Activated CD4-positive, alpha-beta T cell treated with anti-CD3 and anti-CD28 coated beads, Interleukin-2, amount 10 ng/mL, durations not matched to agents 24 days and 14 days (primary cell): ENCODE measurements at regions not wholly inside any gene's neighbourhood (a gene's known extent, or its start where the extent isn't known, plus 50 kb on each side); places are given as distances from the start of the nearest gene placed in this dataset.
"Not testable (repeated sequence)": the region's sequence is repeated elsewhere in the genome, so short reads cannot be mapped to it uniquely, and the experiment has no call there.

Source experiments
- DNase-seq: peaks from one replicate; pipeline ENCODE4 v3.0.0; 2022
- H3K27ac Mint-ChIP-seq: one replicate; pipeline ENCODE4 v1.8.0; 2022; ENCODE audit warnings: mild to moderate bottlenecking, mixed read lengths
- H3K27me3 Mint-ChIP-seq: one replicate; pipeline ENCODE4 v1.8.0; 2022; ENCODE audit warnings: mixed read lengths
- H3K36me3 Mint-ChIP-seq: one replicate; pipeline ENCODE4 v1.8.0; 2022; ENCODE audit warnings: low read depth, mild to moderate bottlenecking, mixed read lengths
- H3K4me1 Mint-ChIP-seq: one replicate; pipeline ENCODE4 v1.8.0; 2021; ENCODE audit warnings: mixed read lengths
- H3K4me3 Mint-ChIP-seq: one replicate; pipeline ENCODE4 v1.8.0; 2022; ENCODE audit warnings: mild to moderate bottlenecking, moderate library complexity, mixed read lengths
- H3K9me3 Mint-ChIP-seq: one replicate; pipeline ENCODE4 v1.8.0; 2021; ENCODE audit warnings: mixed read lengths
- intact Hi-C: fragments of 100-400 bp; cut with micrococcal nuclease; formaldehyde crosslinking; loops from one replicate; pipeline ENCODE4 v1.15.1; 2023

DNA sequence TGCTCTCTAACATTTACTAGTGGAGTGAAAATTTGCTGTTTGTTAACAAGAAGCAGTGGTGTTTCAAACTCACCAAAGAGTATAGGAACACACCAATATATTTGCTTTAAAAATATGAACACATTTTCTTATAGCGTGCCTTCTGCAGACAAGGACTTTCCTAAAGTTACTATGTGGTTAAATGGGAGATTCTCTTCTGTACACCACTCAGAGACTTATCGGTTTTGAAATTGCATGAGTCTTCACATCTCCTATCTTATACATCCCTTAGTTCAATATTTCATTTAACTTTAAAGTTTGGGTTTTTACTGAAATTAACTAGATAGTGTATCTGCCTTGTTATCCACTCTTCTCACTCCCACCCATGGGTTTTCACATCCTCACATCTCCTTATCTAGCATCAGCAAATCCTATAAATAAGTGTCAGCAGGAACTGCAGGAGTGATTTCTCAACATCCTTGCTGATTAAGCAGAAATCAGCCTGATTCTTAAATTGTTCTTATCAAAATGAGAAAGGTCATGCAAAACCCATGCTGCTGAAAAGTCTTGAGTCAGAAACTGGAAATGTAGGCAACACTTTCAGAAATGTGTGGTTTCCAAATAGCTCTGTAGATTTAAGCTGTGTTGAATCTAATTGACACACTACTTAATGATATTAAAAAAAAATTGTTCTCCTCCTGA is 1075.6 kb upstream of the GJE1 start:
- Mint-ChIP-seq H3K27ac (no peak overlapping the region), H3K36me3 (no peaks in the 10 kb centered on the region), H3K4me1 (no peaks in the 10 kb centered on the region), H3K27me3 (no peaks in the 10 kb centered on the region), H3K9me3 (no peaks in the 10 kb centered on the region), H3K4me3 (no peak overlapping the region)
- DNase-seq, result no peak
- intact Hi-C loops, result no loop called here

DNA sequence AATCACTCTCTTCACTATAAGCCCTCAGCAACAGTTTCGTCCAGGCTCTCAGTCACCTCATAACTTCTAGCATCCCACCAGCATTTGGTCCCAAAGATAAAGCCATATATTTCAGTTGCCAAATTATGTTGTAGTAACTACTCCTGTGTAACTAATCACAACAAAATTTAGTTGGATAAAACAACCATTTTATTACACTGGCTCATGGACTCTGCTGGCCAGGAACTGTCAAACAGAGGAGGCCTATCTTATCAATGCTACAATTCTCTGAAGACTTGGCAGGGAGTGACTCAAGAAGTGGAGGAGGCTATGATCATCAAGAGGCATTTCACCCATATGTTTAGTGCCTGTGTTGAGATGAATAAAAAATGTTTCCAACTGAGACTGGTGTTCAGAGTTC is 1082.3 kb upstream of the GJE1 start:
- intact Hi-C loops, result no loop called here
- Mint-ChIP-seq H3K4me3 (no peak overlapping the region), H3K27ac (no peak overlapping the region), H3K9me3 (no peaks in the 10 kb centered on the region), H3K27me3 (no peaks in the 10 kb centered on the region), H3K4me1 (no peaks in the 10 kb centered on the region), H3K36me3 (no peaks in the 10 kb centered on the region)
- DNase-seq, result no peak

DNA sequence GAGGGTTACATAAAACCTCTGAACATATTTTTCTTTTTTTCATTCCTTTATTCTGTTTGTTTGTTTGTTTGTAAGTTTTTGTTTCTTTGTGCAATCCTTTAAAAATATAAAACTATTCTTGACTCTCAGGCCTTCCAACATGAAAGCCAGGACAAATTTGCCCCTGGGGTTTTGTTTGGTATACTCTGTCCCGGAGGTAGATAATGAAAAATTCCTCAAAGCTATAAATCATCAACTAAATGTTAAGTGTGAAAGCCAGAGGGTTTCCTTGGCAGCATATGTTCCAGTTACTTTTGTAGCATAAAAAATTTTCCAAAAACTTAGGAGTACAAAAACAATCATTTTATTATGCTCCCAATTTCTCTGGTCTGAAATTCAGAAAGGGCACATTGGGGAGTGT is 1084.3 kb upstream of the GJE1 start:
- Mint-ChIP-seq H3K36me3 (no peaks in the 10 kb centered on the region), H3K4me3 (no peak overlapping the region), H3K27ac (no peak overlapping the region), H3K4me1 (no peaks in the 10 kb centered on the region), H3K9me3 (no peaks in the 10 kb centered on the region), H3K27me3 (no peaks in the 10 kb centered on the region)
- no peak for DNase-seq
- intact Hi-C loops, result no loop called here

DNA sequence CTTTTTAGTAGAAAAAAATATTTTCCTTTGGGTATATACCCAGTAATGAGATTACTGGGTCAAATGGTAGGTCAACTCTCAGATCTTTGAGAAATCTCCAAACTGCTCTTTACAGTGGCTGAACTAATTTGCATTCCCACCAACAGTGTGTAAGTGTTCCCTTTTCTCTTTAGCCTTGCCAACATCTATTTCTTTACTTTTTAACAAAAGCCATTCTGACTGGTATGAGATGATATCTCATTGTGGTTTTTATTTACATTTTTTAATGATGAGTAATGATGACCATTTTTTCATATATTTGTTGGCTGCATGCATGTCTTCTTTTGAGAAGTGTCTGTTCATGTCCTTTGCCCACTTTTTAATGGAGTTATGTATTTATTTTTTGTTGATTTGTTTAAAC is 1086.2 kb upstream of the GJE1 start:
- H3K27ac Mint-ChIP-seq, H3K4me3 Mint-ChIP-seq, intact Hi-C loops, H3K4me1 Mint-ChIP-seq, H3K36me3 Mint-ChIP-seq, H3K9me3 Mint-ChIP-seq, H3K27me3 Mint-ChIP-seq, DNase-seq: not testable (repeated sequence)

DNA sequence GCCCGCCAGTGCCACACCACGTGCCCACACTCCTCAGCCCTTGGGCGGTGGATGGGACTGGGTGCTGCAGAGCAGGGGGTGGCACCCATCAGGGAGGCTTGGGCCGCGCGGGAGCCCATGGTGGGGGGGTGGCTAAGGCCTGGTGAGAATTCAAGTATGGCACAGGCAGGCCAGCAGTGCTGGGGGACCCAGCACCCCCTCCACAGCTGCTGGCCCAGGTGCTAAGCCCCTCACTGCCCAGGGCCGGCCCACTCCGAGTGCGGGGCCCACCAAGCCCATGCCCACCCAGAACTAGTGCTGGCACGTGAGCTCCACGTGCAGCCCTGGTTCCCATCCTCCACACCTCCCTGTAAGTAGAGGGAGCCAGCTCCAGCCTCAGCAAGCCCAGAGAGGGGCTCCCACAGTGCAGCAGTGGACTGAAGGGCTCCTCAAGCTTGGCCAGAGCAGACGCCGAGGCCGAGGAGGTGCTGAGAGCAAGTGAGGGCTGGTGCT is 1091.1 kb upstream of the GJE1 start:
- no peaks in the 10 kb centered on the region for H3K36me3 Mint-ChIP-seq
- no peaks in the 10 kb centered on the region for H3K9me3 Mint-ChIP-seq
- intact Hi-C loops, result no loop called here
- H3K27ac Mint-ChIP-seq, result no peak overlapping the region
- no peak for DNase-seq
- no peak overlapping the region for H3K4me3 Mint-ChIP-seq
- H3K4me1 Mint-ChIP-seq, result no peaks in the 10 kb centered on the region
- H3K27me3 Mint-ChIP-seq, result no peaks in the 10 kb centered on the region

DNA sequence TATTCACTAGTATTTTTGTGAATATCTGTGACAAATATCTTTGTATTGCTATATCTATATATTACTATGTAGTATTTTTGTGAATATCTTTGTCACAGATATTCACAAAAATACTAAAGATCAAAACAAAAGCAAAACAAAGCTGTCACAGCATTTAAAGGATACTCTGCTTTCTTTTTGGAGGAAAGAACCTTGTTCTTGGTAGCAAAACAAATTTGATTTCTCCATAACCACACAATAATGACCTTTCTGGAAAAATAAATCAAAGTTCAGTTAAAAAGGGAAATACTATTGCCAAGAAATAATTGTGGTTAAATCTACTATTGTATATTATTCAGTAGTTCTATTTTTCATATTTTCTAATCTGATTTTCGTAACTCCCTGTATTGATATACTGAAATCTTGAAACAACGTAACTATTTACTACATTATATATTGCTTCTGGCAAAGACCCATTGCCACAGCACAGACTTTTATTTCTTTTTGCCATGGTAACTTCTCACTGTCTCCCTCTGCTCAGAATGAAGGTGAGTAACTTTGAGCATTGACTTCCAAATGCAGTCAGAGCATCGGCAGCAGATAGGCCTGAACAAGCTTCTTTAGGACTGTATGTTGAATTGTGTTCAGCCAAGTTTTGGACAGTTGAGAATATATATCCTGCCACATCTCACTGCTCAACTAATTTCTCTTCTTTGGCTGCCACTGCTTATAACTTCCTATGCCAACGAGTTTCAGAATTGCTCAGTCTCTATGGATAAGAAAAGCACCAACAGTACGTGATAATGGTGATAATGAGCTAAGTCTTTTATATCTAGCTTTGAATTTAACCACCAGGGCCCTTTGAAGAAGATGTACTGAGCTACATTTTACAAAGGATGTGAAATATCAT is 1097.2 kb upstream of the GJE1 start:
- H3K4me3 Mint-ChIP-seq, result no peak overlapping the region
- H3K36me3 Mint-ChIP-seq, result no peaks in the 10 kb centered on the region
- no peaks in the 10 kb centered on the region for H3K9me3 Mint-ChIP-seq
- intact Hi-C loops, result no loop called here
- no peak overlapping the region for H3K27ac Mint-ChIP-seq
- H3K4me1 Mint-ChIP-seq, result no peaks in the 10 kb centered on the region
- no peak for DNase-seq
- H3K27me3 Mint-ChIP-seq, result no peaks in the 10 kb centered on the region

DNA sequence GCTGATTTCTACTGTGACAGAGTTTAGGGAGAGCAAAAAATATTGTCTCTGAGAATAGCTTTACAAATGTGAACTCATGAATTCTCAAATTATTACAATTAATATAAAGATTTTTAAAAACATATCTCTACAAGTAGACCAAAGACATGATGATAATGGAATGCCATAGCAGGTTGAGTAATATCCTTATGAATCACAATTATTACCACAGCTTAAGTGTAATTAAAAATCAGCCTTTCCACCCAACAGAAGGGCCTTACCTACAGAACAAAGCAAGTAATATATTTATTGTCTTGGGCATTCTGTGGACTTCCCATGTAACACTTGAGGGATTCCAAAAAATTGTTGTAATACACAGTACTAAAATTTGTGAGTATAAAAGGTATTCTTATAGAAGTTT is 1099.6 kb upstream of the GJE1 start:
- no peak for DNase-seq
- no peak overlapping the region for H3K27ac Mint-ChIP-seq
- no peak overlapping the region for H3K4me3 Mint-ChIP-seq

DNA sequence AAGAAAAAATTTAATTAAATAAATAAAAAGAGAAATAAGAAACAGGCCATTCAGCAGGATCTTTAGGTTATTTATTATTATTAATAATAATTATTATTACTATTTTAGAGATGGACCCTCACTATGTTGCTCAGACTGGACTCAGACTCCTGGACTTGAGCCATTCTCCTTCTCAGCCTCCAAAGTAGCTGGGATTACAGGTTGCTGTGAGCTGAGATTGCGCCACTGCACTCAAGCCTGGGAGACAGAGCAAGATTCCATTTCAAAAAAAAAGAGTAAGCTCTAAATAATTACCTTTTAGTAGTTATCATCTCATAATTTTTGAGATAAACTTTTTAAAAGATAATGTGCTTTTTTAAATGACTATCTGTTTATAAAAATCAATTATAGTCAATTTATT is 1102.8 kb upstream of the GJE1 start:
- H3K27me3 Mint-ChIP-seq, result no peaks in the 10 kb centered on the region
- intact Hi-C loops, result loop anchor here (5.0 kb wide), 1 partner anchor 463 kb away; no protein-coding TSS in a partner anchor
- DNase-seq, result no peak
- H3K27ac Mint-ChIP-seq, result no peak overlapping the region
- no peaks in the 10 kb centered on the region for H3K9me3 Mint-ChIP-seq
- H3K36me3 Mint-ChIP-seq, result no peaks in the 10 kb centered on the region
- no peaks in the 10 kb centered on the region for H3K4me1 Mint-ChIP-seq
- no peak overlapping the region for H3K4me3 Mint-ChIP-seq

More for the DNA sequence above, 1099.6 kb upstream of the GJE1 start:
- no peaks in the 10 kb centered on the region for H3K9me3 Mint-ChIP-seq
- H3K4me1 Mint-ChIP-seq, result no peaks in the 10 kb centered on the region
- intact Hi-C loops, result loop anchor here (5.0 kb wide), 1 partner anchor 466 kb away; no protein-coding TSS in a partner anchor
- no peaks in the 10 kb centered on the region for H3K27me3 Mint-ChIP-seq
- no peaks in the 10 kb centered on the region for H3K36me3 Mint-ChIP-seq

DNA sequence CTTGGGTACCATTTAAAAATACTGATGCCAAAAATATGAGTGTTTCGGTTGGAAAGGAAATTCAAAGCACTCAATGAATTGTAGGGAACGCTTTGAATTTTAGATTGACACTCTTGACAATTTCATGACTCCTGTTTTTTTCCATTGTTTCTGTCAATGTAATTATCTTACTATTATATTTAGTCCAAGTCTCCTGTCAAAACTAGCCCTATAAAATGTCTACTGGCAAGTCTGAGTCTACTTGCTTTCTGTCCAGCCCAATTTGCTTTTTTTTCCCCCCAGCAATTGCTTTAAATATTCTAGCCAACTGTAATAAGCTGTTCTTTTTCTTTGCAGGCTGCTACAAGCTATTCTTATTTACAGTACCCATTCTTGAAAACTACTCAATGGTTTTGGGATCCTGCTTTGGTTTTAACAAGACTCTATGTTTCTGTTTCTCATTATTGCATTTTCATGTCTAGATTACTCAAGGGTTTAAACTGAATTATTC is 1103.9 kb upstream of the GJE1 start:
- Mint-ChIP-seq H3K36me3 (no peaks in the 10 kb centered on the region), H3K4me1 (no peaks in the 10 kb centered on the region), H3K27me3 (no peaks in the 10 kb centered on the region), H3K27ac (no peak overlapping the region), H3K9me3 (no peaks in the 10 kb centered on the region), H3K4me3 (no peak overlapping the region)
- intact Hi-C loops, result no loop called here
- DNase-seq, result no peak

DNA sequence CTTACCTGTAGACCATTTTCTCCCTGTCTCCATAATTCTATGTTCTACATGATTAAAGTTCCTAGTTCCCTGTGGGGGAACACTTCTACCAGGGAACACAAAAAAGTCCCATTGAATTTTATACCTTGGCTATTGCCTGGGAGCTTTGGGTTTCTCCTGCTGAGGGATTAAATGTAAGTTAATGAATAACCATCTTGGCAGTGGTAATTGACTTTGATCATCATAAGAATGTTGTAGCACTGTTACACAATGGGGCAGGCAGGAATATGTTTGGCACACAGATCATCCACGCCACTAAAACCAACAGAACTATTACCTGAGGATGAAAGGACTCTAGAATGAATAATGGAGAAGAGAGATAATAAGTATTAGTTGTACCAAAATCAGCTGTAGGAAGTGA is 1106.2 kb upstream of the GJE1 start:
- Mint-ChIP-seq H3K4me1 (no peaks in the 10 kb centered on the region), H3K27ac (no peak overlapping the region), H3K4me3 (no peak overlapping the region), H3K9me3 (no peaks in the 10 kb centered on the region), H3K36me3 (no peaks in the 10 kb centered on the region), H3K27me3 (no peaks in the 10 kb centered on the region)
- intact Hi-C loops, result no loop called here
- DNase-seq, result no peak

DNA sequence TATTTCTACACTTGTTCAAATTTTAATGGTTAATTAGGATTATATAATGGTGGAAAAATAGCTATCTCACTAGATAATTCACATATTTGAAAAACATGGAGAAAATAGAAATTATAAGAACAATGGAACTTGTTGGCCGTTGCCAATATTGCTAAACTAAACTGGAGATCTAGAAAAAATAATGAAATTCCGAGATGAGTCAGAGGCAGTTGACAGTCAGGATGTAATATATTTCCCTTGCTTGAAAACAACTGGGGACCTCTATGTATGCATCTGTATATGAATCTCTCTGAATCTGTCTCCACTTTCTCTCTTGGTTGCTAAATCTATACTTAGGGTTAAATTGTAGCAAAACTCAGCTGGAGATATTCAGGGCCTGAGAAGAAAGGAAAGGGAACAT is 1108.2 kb upstream of the GJE1 start:
- H3K27ac Mint-ChIP-seq, result no peak overlapping the region
- no peaks in the 10 kb centered on the region for H3K9me3 Mint-ChIP-seq
- H3K27me3 Mint-ChIP-seq, result no peaks in the 10 kb centered on the region
- no peak for DNase-seq
- H3K4me1 Mint-ChIP-seq, result no peaks in the 10 kb centered on the region
- H3K36me3 Mint-ChIP-seq, result no peaks in the 10 kb centered on the region
- H3K4me3 Mint-ChIP-seq, result no peak overlapping the region
- intact Hi-C loops, result no loop called here

DNA sequence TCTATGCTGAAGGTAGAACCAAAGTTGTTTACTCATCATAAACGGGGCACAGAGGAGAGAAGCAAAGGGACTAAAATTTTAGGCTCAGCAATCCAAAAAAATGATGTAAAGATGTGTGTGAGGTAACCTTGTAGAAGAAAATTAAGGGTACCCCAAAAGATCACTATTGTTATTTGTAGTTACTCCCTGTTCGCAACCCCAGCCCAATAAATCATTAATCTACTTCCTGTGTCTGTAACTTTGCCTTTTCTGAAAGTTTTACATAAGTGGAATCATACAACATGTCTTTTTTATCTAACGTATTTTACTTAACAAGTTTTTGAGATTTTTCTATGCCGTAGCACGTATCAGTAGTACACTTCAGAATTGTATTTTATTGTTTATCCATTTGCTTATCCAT is 1114.8 kb upstream of the GJE1 start:
- no peak for DNase-seq
- Mint-ChIP-seq H3K27ac (no peak overlapping the region), H3K4me1 (no peaks in the 10 kb centered on the region), H3K27me3 (no peaks in the 10 kb centered on the region), H3K36me3 (no peaks in the 10 kb centered on the region), H3K4me3 (no peak overlapping the region), H3K9me3 (no peaks in the 10 kb centered on the region)
- intact Hi-C loops, result no loop called here

DNA sequence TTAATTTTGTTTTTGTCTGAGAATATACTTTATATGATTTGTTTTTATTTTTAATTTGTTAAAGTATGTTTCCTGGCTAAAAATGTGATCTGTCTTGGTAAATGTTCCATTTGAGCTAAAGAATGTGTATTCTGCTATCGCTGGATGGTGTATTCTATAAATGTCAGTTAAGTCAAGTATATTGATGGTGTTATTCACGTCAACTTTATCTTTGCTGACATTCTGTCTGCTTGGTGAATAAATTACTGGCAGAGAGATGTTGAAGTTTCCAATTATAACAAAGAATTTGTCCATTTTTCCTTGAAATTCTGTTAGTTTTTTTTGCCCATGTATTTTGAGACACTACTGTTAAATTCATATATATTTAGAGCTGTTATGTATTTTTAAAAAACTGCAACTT is 1131.8 kb upstream of the GJE1 start:
- Mint-ChIP-seq H3K36me3 (no peaks in the 10 kb centered on the region), H3K27me3 (no peaks in the 10 kb centered on the region), H3K9me3 (no peaks in the 10 kb centered on the region), H3K4me3 (no peak overlapping the region), H3K27ac (no peak overlapping the region), H3K4me1 (no peaks in the 10 kb centered on the region)
- DNase-seq, result no peak
- intact Hi-C loops, result no loop called here

DNA sequence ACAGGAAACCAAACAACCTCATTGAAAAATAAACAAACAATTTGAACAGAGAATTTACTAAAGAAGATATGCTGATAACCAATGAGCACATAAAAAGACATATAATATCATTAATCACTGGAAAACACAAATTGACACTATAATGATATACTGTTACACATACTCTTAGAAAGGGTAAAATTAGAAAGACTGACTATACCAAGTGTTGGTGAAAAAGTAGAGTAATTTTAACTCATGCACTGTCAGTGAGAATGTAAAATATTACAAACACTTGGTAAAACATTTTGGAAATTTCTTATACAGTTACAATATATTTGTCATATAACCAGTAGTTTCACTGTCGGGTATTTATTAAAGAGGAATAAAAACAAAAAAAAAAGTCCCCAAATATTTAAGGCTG is 1139.2 kb upstream of the GJE1 start:
- Mint-ChIP-seq H3K4me1 (no peaks in the 10 kb centered on the region), H3K4me3 (no peak overlapping the region), H3K27me3 (no peaks in the 10 kb centered on the region), H3K27ac (no peak overlapping the region), H3K9me3 (no peaks in the 10 kb centered on the region), H3K36me3 (no peaks in the 10 kb centered on the region)
- DNase-seq, result no peak
- intact Hi-C loops, result no loop called here
